Hepatocyte (in vitro differentiated cells): ENCODE measurements at regions not wholly inside any gene's neighbourhood (a gene's known extent, or its start where the extent isn't known, plus 50 kb on each side); places are given as distances from the start of the nearest gene placed in this dataset.

Source experiments
- DNase-seq: peaks from one replicate; pipeline ENCODE4 v3.0.0-alpha.2; 2016; ENCODE audit warnings: low spot score
- H2AFZ ChIP-seq: fragments of 200-600 bp; sonication (generic); 2 replicates; pipeline ENCODE4 v1.6.0; 2016; ENCODE audit warnings: antibody characterized with exemption, mild to moderate bottlenecking
- H3K27ac ChIP-seq: fragments of 200-600 bp; sonication (generic); 2 replicates; pipeline ENCODE4 v1.5.1; 2016; ENCODE audit warnings: mild to moderate bottlenecking
- H3K27me3 ChIP-seq: fragments of 200-600 bp; sonication (generic); 2 replicates; pipeline ENCODE4 v1.6.1; 2016
- H3K36me3 ChIP-seq: fragments of 200-600 bp; sonication (generic); replicated peaks from 2 replicates; pipeline ENCODE4 v1.5.1; 2016; ENCODE audit warnings: low read depth; ENCODE audit not compliant: insufficient read depth
- H3K4me1 ChIP-seq: fragments of 200-600 bp; sonication (generic); 2 replicates; pipeline ENCODE4 v1.5.1; 2016; ENCODE audit warnings: mild to moderate bottlenecking, moderate library complexity; ENCODE audit not compliant: insufficient read depth
- H3K4me2 ChIP-seq: fragments of 200-600 bp; sonication (generic); 2 replicates; pipeline ENCODE4 v1.6.0; 2016
- H3K4me3 ChIP-seq: fragments of 200-600 bp; sonication (generic); 2 replicates; pipeline ENCODE4 v1.5.1; 2016; ENCODE audit warnings: mild to moderate bottlenecking
- H3K79me2 ChIP-seq: fragments of 200-600 bp; sonication (generic); 2 replicates; pipeline ENCODE4 v1.6.0; 2017; ENCODE audit warnings: mild to moderate bottlenecking
- H3K9me2 ChIP-seq: fragments of 200-600 bp; sonication (generic); replicated peaks from 2 replicates; pipeline ENCODE4 v1.6.0; 2017; ENCODE audit warnings: mild to moderate bottlenecking; ENCODE audit not compliant: insufficient read depth
- H3K9me3 ChIP-seq: fragments of 200-600 bp; sonication (generic); 2 replicates; pipeline ENCODE4 v1.5.1; 2016; ENCODE audit warnings: low read depth, mild to moderate bottlenecking
- H4K20me1 ChIP-seq: fragments of 200-600 bp; sonication (generic); 2 replicates; pipeline ENCODE4 v1.6.0; 2016; ENCODE audit warnings: mild to moderate bottlenecking; ENCODE audit not compliant: insufficient read depth, poor library complexity, severe bottlenecking
- EZH2 ChIP-seq: fragments of 200-600 bp; sonication (generic); IDR thresholded peaks from 2 replicates; pipeline ENCODE4 v1.6.1; 2016; ENCODE audit warnings: antibody characterized with exemption, mild to moderate bottlenecking, borderline replicate concordance
- EZH2phosphoT487 ChIP-seq: fragments of 200-600 bp; sonication (generic); IDR thresholded peaks from one replicate; pipeline ENCODE4 v1.6.1; 2018; ENCODE audit warnings: antibody characterized with exemption, mild to moderate bottlenecking, low read depth, moderate library complexity; ENCODE audit not compliant: unreplicated experiment, severe bottlenecking
- WGBS: methylation state at CpG from one replicate; pipeline ENCODE4 v1.1.6; 2016; ENCODE audit warnings: low lambda C conversion rate; ENCODE audit errors: missing lambda C conversion rate; 5-methylcytosine and 5-hydroxymethylcytosine counted together
- TF ChIP-seq, protein P1 (sequence below): fragments of 200-600 bp; sonication (generic); IDR thresholded peaks from 2 replicates; pipeline ENCODE4 v1.5.1; 2016; ENCODE audit warnings: antibody characterized with exemption, mild to moderate bottlenecking; ENCODE audit not compliant: poor library complexity

- Histone ChIP-seq H3K27me3 (peaks cover 8% of the 10 kb centered on the region), H3K9me2 (no peaks in the 10 kb centered on the region), H3K4me2 (no peak overlapping the region), H4K20me1 (no peaks in the 10 kb centered on the region), H3K79me2 (no peaks in the 10 kb centered on the region), H3K27ac (no peak overlapping the region), H3K4me3 (no peak overlapping the region), H3K36me3 (no peaks in the 10 kb centered on the region), H2AFZ (no peak overlapping the region), H3K4me1 (no peaks in the 10 kb centered on the region), H3K9me3 (no peaks in the 10 kb centered on the region)
- TF ChIP-seq EZH2 = no peak
- TF ChIP-seq EZH2phosphoT487 = no peak
- TF ChIP-seq, protein P1, sequence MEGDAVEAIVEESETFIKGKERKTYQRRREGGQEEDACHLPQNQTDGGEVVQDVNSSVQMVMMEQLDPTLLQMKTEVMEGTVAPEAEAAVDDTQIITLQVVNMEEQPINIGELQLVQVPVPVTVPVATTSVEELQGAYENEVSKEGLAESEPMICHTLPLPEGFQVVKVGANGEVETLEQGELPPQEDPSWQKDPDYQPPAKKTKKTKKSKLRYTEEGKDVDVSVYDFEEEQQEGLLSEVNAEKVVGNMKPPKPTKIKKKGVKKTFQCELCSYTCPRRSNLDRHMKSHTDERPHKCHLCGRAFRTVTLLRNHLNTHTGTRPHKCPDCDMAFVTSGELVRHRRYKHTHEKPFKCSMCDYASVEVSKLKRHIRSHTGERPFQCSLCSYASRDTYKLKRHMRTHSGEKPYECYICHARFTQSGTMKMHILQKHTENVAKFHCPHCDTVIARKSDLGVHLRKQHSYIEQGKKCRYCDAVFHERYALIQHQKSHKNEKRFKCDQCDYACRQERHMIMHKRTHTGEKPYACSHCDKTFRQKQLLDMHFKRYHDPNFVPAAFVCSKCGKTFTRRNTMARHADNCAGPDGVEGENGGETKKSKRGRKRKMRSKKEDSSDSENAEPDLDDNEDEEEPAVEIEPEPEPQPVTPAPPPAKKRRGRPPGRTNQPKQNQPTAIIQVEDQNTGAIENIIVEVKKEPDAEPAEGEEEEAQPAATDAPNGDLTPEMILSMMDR = no peak
- WGBS = 63% methylated on average over 2 of the region's 2 CpGs
- no peak for DNase-seq
These were observed 1482.7 kb downstream of the TBC1D22A start for GRCh38 chr22:48245196-48245485.

- H3K4me3 ChIP-seq = no peak overlapping the region
- DNase-seq = no peak
- no peaks in the 10 kb centered on the region for H3K79me2 ChIP-seq
- TF ChIP-seq EZH2 (no peak), EZH2phosphoT487 (no peak)
- TF ChIP-seq, protein P1 = no peak
- no peaks in the 10 kb centered on the region for H3K9me3 ChIP-seq
- H2AFZ ChIP-seq = no peak overlapping the region
- H3K27ac ChIP-seq = no peak overlapping the region
- H3K4me2 ChIP-seq = no peak overlapping the region
- H4K20me1 ChIP-seq = no peaks in the 10 kb centered on the region
- H3K27me3 ChIP-seq = peaks cover 7% of the 10 kb centered on the region
- no peaks in the 10 kb centered on the region for H3K36me3 ChIP-seq
- no peaks in the 10 kb centered on the region for H3K9me2 ChIP-seq
- 92% methylated on average over 29 of the region's 33 CpGs for WGBS
- H3K4me1 ChIP-seq = no peaks in the 10 kb centered on the region
These were observed 1482.1 kb downstream of the TBC1D22A start for GRCh38 chr22:48244388-48245195.

DNA sequence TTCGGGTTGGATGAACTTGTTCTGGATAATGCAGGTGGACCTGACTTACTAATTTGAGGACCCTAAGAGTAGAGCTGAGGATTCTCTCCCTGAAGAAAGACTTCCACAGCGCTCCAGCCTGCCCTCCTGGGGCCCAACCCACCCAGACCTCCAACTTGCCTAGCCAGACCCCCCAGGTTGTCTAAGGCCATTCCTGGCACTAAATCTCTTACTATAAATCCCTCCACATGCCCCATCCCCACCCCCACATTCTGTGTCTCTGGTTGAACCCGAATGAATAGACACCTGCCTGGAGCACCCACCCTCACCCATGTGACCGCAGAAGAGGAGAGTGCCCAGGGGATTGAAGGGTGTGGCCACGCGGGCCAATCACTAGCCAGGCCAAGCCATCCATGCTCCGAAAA, 1480.0 kb downstream of the TBC1D22A start:
- Histone ChIP-seq H3K27ac (no peak overlapping the region), H3K4me1 (no peaks in the 10 kb centered on the region), H4K20me1 (no peaks in the 10 kb centered on the region), H2AFZ (no peak overlapping the region), H3K36me3 (no peaks in the 10 kb centered on the region), H3K4me2 (no peak overlapping the region), H3K9me2 (no peaks in the 10 kb centered on the region), H3K79me2 (no peaks in the 10 kb centered on the region), H3K9me3 (no peaks in the 10 kb centered on the region), H3K4me3 (no peak overlapping the region), H3K27me3 (peaks cover 7% of the 10 kb centered on the region)
- TF ChIP-seq, protein P1 = no peak
- TF ChIP-seq EZH2phosphoT487 = no peak
- no peak for TF ChIP-seq EZH2
- DNase-seq = no peak
- 92% methylated on average over 7 of the region's 7 CpGs for WGBS
